HG03354 (cell line): ENCODE measurements at regions not wholly inside any gene's neighbourhood (a gene's known extent, or its start where the extent isn't known, plus 50 kb on each side); places are given as distances from the start of the nearest gene placed in this dataset.

ENCODE experiments used
- ATAC-seq: cut with Tn5 transposase; IDR thresholded peaks from one replicate; pipeline ENCODE4 v1.9.1; 2021; ENCODE audit warnings: mild to moderate bottlenecking; ENCODE audit not compliant: unreplicated experiment, poor library complexity, severe bottlenecking

DNA sequence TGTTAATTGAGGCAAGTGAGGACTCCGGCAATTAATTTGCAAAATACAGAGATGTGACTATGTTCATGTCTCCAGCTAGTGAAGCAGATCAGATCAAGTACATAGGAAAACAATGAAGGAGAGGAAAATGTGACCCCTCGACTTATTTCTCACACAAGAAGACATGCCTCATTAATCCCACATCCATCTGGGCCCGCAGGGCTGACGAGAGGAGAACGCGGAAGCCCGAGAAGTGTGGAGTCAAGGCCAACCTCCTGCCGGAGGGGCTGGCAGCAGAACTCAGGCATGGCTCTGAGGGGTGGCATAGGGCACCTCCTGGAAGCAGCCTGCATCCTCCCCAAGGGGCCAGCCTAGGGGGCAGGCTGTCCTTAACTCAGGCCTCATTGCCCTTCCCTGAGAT is 54.4 kb downstream of the ZNF503 start:
- ATAC-seq: no peak

DNA sequence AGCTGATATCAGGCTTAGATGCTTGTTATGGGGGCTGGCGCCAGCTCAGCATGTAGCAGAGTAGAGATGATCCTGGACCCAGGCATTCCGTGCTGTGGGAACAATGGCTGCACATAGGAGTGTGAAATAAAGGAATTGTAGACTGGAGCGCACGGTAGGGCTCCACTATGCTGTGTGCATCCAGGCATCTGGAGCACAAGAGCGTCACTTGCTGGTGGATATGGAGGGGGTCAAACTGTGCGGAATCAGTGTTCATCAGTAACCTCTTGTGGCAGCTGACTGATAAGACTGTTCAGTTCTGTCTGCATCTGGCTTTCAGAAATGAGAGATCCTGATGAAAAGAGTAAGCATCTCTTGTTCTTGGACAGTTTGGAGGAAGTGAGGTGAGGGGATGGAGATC is 55.8 kb downstream of the ZNF503 start:
- no peak for ATAC-seq

DNA sequence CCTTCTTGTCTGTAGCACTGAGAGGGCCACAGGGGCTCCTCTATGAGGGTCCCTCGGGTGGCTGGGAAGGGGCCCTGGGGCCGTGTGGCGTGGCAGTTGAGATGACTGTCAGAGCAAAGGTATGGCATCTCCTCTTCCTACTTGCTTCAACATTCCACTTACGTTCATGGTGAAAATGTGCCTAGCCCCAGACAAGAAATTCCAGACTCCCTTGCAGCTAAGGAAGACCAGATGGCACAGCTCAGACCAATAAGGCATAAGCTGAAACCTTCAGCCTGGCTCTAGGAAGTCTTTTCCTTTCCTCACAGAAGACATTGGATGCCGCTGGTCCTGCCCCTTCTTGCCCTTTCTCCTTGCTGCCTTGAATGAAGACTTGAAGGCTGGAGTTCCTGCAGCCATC is 57.4 kb downstream of the ZNF503 start:
- no peak for ATAC-seq

GRCh38 chr10:75342397-75342796 is 59.2 kb downstream of the ZNF503 start:
- no peak for ATAC-seq

DNA sequence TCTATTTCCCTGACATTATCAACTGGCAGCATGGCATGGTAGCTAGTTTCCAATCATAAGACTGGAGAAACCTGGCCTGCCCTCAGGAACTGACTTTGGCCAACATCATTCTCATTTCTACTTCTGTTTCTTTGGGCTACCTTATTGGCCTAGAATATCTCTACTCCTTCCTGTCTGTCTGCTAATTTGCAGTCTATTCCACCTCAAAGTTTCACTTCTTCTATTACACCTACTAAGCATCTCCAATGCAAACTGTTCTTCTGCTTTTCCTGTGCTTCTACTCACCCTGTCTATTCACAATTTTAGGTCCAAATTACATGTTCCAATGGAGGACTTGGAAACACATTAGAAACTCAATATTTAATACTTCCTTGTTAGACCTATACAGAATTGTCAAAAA is 65.6 kb downstream of the ZNF503 start:
- ATAC-seq: peak; percentile 95

DNA sequence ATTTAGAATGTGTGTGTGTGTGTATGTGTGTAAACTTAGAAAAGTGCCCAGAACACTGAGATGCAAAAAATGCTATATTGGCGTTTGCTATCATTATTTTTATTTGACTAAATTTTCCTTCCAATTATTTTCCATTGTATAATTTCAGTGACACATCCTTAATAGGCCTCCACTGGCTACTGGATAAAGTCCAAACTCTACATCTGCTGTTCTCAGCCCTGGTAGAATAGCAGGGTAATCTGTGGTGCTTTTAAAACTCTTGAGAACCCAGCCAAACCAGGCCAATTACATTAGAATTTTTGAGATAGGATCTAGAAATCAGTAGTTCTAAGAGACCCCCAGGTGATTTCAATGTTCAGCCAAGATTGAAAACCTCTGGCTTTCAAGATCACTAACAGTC is 66.4 kb downstream of the ZNF503 start:
- no peak for ATAC-seq

DNA sequence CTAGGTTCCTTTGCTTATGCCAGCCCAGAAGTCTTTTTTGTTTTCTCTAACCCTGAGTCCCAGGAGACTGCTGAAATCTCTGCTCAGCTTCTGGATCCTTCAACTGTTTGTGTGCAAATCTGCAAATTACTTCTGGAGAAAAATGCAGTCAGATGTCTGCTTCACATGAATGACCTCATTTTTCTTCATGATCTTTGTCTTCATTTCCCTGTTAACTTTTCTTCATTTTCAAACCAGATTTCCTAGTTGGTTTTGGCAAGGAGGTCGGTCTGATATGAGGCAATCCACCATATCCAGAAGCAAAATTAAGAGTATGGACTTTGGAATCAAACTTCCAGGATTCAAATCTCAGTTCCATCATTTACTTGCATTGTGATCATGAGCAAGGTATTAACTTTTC is 66.8 kb downstream of the ZNF503 start:
- no peak for ATAC-seq

- no peak for ATAC-seq
Observed at GRCh38 chr10:75332081-75332480, 69.5 kb downstream of the ZNF503 start.

DNA sequence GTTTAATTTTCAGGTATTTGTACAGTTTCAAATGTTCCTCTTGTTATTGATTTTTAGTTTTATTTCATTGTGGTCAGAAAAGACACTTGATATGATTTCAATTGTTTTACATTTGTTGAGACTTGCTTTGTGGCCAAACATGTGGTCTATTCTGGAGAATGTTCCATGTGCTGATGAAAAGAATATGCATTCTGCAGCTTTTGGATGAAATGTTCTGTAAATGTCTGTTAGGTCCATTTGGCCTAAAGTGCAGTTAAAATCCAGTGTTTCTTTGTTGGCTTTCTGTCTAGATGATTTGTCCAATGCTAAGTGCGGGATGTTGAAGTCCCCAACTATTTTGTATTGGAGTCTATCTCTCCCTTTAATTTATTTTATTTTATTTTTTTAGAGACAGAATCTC is 70.5 kb downstream of the ZNF503 start:
- no peak for ATAC-seq

GRCh38 chr10:75329190-75329745 is 72.3 kb downstream of the ZNF503 start:
- no peak for ATAC-seq

DNA sequence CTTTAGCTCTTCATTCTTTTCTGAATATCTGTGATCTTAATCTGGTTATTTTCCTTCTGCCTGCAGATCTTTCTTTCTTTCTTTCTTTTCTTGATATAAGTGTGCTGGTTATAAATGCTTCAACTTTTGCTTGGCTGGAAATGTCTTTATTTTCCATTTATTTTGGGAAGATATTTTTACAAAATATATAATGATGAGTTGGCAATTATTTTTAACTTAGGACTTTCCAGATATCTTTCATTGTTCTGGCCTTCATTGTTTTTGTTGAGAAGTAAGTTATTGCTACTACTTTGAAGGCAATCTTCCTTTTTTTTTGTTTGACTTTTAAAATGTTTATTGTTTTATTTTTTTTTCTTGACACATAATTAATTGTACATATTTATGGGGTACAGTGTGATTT is 75.3 kb downstream of the ZNF503 start:
- no peak for ATAC-seq

GRCh38 chr10:75319274-75319673 is 82.3 kb downstream of the ZNF503 start:
- ATAC-seq: no peak

GRCh38 chr10:75314570-75314969 is 78.8 kb upstream of the COMTD1 start:
- no peak for ATAC-seq

- no peak for ATAC-seq
Observed at GRCh38 chr10:75312440-75312839, 76.7 kb upstream of the COMTD1 start.

GRCh38 chr10:75305675-75306074 is 69.9 kb upstream of the COMTD1 start:
- ATAC-seq: no peak

DNA sequence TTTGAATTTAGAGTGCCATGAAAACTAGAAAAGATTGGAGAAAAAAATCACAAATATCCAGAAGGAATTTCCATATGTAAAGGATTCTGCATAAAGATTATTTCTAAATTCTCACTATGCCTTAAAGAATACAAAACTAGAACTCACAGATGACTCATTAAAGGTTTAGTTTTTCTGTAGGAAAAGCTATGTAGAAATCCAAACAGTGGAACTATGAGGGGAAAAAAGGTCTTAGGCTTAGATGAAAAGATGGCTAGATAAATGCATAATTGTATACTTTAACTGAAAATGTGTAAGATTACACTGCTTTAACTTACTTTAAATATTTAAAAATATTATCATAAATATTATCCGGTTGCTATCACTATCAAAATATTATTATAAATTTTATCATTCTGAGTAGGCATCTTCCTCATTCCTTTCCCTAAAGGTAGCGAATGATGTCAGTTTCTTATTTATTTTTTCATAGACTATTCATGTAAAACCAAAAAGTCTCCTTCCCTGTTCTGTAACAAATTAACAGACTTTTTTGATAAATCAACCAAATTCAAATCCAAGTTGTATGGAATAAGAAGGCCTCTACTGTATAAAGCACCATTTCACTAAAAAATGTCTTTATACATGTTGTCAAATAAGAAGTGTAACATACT is 69.1 kb upstream of the COMTD1 start:
- no peak for ATAC-seq

DNA sequence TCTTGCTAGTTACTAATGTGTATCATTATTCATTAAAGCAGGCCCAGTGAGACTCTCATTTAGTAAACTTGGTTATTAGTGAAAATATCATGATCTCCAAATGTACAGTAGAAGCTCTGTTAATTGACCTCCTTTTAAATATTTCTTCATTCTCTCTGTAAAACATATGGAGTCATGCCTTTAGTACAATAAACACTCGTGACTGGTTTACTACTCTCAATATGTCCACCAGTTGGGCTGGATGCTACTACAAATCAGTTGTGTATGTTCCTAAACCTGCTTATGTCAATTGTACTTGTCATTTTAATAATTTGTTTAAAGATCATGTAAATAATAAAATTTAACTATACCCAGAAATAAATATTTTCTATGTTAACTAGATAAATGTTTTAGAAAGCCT is 68.6 kb upstream of the COMTD1 start:
- ATAC-seq: no peak

DNA sequence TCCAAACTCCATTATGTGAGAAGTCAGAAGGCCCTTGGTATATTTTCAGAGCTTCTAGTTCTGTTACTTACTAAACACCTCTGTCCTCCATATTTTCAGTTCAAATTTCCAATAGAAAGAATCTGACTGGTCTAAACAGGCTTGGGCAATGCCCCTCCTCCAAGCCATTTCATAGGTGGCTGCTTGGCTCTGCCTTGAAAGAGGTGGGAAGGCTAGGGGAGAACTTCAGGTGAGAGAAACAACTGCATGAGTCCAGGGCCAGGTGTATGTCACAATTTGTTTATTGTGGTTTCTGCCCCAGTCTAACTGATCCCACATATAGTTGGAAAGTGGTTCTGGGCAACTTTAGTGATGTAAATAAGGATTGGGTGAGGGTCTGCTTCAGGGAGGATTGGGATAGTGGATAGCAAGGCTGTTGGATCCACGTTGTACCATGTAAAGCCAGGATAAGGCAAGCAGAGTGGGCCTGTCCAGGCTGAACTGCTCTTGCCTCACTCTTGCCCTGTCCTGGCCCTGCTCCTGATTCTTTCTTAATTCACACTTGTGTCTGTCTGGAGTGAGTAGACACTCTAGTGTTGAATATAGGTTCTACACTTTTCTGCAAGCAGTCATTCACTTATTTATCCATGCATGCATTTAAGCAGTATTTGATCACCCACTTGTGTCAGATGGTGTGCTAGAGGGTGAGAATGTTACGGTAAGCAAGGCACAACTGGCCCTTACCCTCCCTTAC is 67.5 kb upstream of the COMTD1 start:
- ATAC-seq: no peak

DNA sequence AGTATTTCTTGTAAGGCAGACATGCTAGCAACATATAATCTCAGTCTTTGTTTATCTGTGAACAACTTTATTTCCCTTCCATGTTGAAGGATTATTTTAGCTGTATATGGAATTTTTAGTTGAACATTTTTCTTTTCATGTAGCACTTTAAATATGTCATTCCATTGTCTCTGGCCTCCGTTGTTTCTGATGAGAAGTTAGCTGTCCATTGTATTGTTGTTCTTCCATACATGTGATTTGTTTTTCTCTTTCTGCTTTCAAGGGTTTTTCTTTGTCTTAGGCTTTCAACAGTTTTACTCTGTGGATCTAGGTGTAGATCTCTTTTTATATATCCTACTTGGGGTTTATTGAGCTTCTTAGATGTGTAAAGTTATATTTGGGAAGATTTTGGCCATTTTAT is 66.3 kb upstream of the COMTD1 start:
- no peak for ATAC-seq

DNA sequence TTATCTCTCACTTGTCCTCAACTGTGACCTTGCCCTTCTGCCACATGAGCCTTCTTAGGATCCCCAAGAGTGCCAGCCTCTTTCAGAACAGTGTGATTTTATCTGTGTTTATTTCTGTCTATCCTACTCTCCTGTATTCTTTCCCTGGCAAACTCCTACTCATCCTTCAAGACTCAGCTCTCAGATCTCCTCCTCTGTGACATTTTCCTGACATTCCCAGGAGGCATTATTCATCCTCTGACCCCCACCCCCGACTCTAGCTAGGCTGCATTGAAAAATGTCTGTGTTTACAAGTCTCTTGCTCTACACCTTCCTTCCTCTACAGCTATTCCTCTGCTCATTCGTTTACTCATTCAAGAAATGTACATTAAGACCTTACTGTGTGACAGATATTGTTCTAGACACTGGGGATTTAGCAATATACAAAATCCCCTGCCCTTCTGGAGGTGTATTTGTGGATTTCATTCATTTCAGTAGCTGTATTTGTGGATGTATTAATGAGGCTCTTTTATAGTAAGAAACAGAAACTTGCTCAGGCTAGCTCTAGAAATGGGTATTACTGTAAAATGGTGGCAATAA is 61.4 kb upstream of the COMTD1 start:
- no peak for ATAC-seq

- no peak for ATAC-seq
Observed at GRCh38 chr10:75295868-75296441, 60.2 kb upstream of the COMTD1 start.
